OCI-LY1 (cell line): ENCODE measurements at regions not wholly inside any gene's neighbourhood (a gene's known extent, or its start where the extent isn't known, plus 50 kb on each side); places are given as distances from the start of the nearest gene placed in this dataset.

Experiments
- H2AFZ ChIP-seq: fragments of 200-600 bp; sonication (generic), shearing (Covaris generic); 2 replicates; pipeline ENCODE4 v1.6.0; 2014; ENCODE audit warnings: antibody characterized with exemption, mild to moderate bottlenecking, low read length
- H3F3A ChIP-seq: fragments of 200-600 bp; sonication (generic), shearing (Covaris generic); 2 replicates; pipeline ENCODE4 v1.6.0; 2014; ENCODE audit warnings: mild to moderate bottlenecking, antibody characterized with exemption, low read length, moderate library complexity; ENCODE audit not compliant: insufficient read depth
- H3K27ac ChIP-seq: fragments of 200-600 bp; sonication (generic); 2 replicates; pipeline ENCODE4 v1.5.1; 2014; ENCODE audit warnings: low read length, mixed run types, mild to moderate bottlenecking, low read depth; ENCODE audit not compliant: poor library complexity, severe bottlenecking
- H3K27me3 ChIP-seq: fragments of 200-600 bp; sonication (generic); 2 replicates; pipeline ENCODE4 v1.6.0; 2014; ENCODE audit warnings: antibody characterized with exemption, mild to moderate bottlenecking, low read length, moderate library complexity; ENCODE audit not compliant: insufficient read depth
- H3K36me3 ChIP-seq: fragments of 200-600 bp; sonication (generic); 2 replicates; pipeline ENCODE4 v1.6.1; 2014; ENCODE audit warnings: mild to moderate bottlenecking, antibody characterized with exemption, low read length, moderate library complexity, mixed read lengths; ENCODE audit not compliant: insufficient read depth
- H3K4me1 ChIP-seq: fragments of 200-600 bp; sonication (generic); 2 replicates; pipeline ENCODE4 v1.5.1; 2014; ENCODE audit warnings: mild to moderate bottlenecking, low read length, moderate library complexity; ENCODE audit not compliant: insufficient read depth, severe bottlenecking
- H3K4me2 ChIP-seq: fragments of 200-600 bp; sonication (generic), shearing (Covaris generic); 2 replicates; pipeline ENCODE4 v1.6.1; 2014; ENCODE audit warnings: low read length
- H3K4me3 ChIP-seq: fragments of 200-600 bp; sonication (generic); 2 replicates; pipeline ENCODE4 v1.5.1; 2014; ENCODE audit warnings: low read length, low read depth, mild to moderate bottlenecking, mixed read lengths; ENCODE audit not compliant: poor library complexity, severe bottlenecking
- H3K79me2 ChIP-seq: fragments of 200-600 bp; shearing (Covaris generic); 2 replicates; pipeline ENCODE4 v1.6.1; 2016; ENCODE audit warnings: mixed run types, low read length, mixed read lengths; ENCODE audit not compliant: insufficient read depth
- H3K9ac ChIP-seq: fragments of 200-600 bp; sonication (generic), shearing (Covaris generic); 2 replicates; pipeline ENCODE4 v1.6.1; 2014; ENCODE audit warnings: mild to moderate bottlenecking, low read length, mixed read lengths
- H3K9me2 ChIP-seq: fragments of 200-600 bp; sonication (generic), shearing (Covaris generic); 2 replicates; pipeline ENCODE4 v1.6.1; 2014; ENCODE audit warnings: low read depth, mild to moderate bottlenecking, low read length, mixed read lengths
- H3K9me3 ChIP-seq: fragments of 200-600 bp; shearing (Covaris generic); 2 replicates; pipeline ENCODE4 v1.6.1; 2014; ENCODE audit warnings: low read length, mixed read lengths
- H4K20me1 ChIP-seq: fragments of 200-600 bp; sonication (generic), shearing (Covaris generic); 2 replicates; pipeline ENCODE4 v1.6.0; 2016; ENCODE audit warnings: mild to moderate bottlenecking, low read length; ENCODE audit not compliant: insufficient read depth
- CTCF ChIP-seq: fragments of 200-600 bp; sonication (generic), shearing (Covaris generic); IDR thresholded peaks from 2 replicates; pipeline ENCODE4 v1.5.1; 2017; ENCODE audit warnings: mild to moderate bottlenecking, antibody characterized with exemption, low read length, moderate library complexity, mixed read lengths
- EZH2 ChIP-seq: fragments of 200-600 bp; sonication (generic), shearing (Covaris generic); IDR thresholded peaks from 2 replicates; pipeline ENCODE4 v1.8.0; 2017; ENCODE audit warnings: borderline replicate concordance, mixed run types, mild to moderate bottlenecking, antibody characterized with exemption, low read length, moderate library complexity, mixed read lengths

DNA sequence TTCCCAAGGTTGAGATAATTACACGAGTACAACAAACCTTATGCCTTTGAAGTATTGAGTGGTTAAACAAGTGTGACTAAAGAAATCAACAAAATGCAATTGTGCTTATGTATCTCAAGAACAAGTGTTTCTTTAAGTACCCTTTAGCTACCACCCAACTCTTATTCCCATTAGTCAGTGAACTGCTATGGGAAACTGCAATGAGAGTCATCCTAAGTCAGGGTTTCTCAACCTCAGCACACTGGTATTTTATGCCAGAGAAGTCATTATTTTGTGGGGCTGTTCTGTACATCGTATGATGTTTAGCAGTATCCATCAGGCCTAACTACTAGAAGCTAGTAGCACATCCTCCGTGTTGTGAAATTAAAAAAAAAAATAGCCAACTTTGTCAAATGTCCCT, 549.1 kb upstream of the BOD1L1 start:
- no peak overlapping the region for H3K27ac ChIP-seq
- H2AFZ ChIP-seq: no peak overlapping the region
- no peak overlapping the region for H3K4me3 ChIP-seq
- H3F3A ChIP-seq: no peaks in the 10 kb centered on the region
- H3K4me2 ChIP-seq: no peak overlapping the region
- no peaks in the 10 kb centered on the region for H3K79me2 ChIP-seq
- H3K9ac ChIP-seq: no peak overlapping the region
- H3K9me2 ChIP-seq: no peaks in the 10 kb centered on the region
- no peak for TF ChIP-seq EZH2
- TF ChIP-seq CTCF: no peak
- no peaks in the 10 kb centered on the region for H4K20me1 ChIP-seq
- no peaks in the 10 kb centered on the region for H3K27me3 ChIP-seq
- no peaks in the 10 kb centered on the region for H3K36me3 ChIP-seq
- H3K9me3 ChIP-seq: no peaks in the 10 kb centered on the region
- no peaks in the 10 kb centered on the region for H3K4me1 ChIP-seq

DNA sequence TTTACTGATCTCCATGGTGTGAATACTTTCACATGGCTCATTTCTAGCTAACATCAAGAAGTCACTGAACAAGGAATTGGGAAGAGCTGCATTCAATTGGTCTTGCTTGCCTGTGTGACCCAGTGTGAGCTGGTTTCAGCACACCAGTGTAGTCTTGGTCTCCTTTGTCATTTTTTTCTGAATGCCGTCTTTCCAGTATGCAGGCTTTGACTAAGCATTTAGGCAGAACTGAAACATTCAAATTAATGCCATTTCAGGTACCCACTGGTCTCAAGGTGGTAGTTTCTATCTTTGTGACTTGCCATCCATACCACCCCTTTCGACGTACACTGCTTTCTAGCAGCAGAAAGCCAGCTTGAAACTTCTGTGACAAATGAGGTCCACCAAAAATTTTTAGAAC, 550.5 kb upstream of the BOD1L1 start:
- H3K9me3 ChIP-seq: no peaks in the 10 kb centered on the region
- H3K79me2 ChIP-seq: no peaks in the 10 kb centered on the region
- no peaks in the 10 kb centered on the region for H3K36me3 ChIP-seq
- no peak overlapping the region for H3K27ac ChIP-seq
- no peaks in the 10 kb centered on the region for H3K9me2 ChIP-seq
- H3K9ac ChIP-seq: no peak overlapping the region
- H3K4me3 ChIP-seq: no peak overlapping the region
- no peak overlapping the region for H3K4me2 ChIP-seq
- no peaks in the 10 kb centered on the region for H3K27me3 ChIP-seq
- no peak overlapping the region for H2AFZ ChIP-seq
- TF ChIP-seq CTCF (no peak), EZH2 (no peak)
- no peaks in the 10 kb centered on the region for H3K4me1 ChIP-seq
- no peaks in the 10 kb centered on the region for H4K20me1 ChIP-seq
- H3F3A ChIP-seq: no peaks in the 10 kb centered on the region

- no peaks in the 10 kb centered on the region for H3K79me2 ChIP-seq
- no peaks in the 10 kb centered on the region for H3F3A ChIP-seq
- H3K4me1 ChIP-seq: no peaks in the 10 kb centered on the region
- no peaks in the 10 kb centered on the region for H3K36me3 ChIP-seq
- no peaks in the 10 kb centered on the region for H3K9me2 ChIP-seq
- no peaks in the 10 kb centered on the region for H3K27me3 ChIP-seq
- TF ChIP-seq CTCF: no peak
- TF ChIP-seq EZH2: no peak
- no peak overlapping the region for H2AFZ ChIP-seq
- no peaks in the 10 kb centered on the region for H3K9me3 ChIP-seq
- H4K20me1 ChIP-seq: no peaks in the 10 kb centered on the region
- no peak overlapping the region for H3K9ac ChIP-seq
- H3K4me2 ChIP-seq: no peak overlapping the region
- H3K4me3 ChIP-seq: no peak overlapping the region
- no peak overlapping the region for H3K27ac ChIP-seq
Measured at GRCh38 chr4:14178421-14178820, 550.9 kb upstream of the BOD1L1 start.
